ENCODE measurements at regions not wholly inside any gene's neighbourhood (a gene's known extent, or its start where the extent isn't known, plus 50 kb on each side); places are given as distances from the start of the nearest gene placed in this dataset.
"Not testable (repeated sequence)": the region's sequence is repeated elsewhere in the genome, so short reads cannot be mapped to it uniquely, and the experiment has no call there.

DNA sequence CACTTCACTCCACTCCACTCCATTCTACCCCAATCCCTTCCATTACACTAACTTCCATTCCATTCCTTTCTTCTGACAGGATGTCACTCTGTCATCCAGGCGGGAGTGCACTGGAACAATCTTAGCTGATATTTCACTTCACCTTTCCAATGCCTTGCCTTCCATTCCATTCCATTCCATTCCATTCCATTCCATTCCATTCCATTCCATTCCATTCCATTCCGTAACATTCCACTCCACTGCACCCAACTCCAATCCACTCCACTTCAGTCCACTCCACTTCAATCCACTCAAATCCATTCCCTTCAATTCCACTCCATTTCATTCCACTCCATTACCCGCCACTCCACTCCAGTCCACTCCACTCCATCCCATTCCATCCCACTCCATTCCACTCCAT is 1099.4 kb downstream of the TSPY10 start:
- H3K36me3 Mint-ChIP-seq: peaks cover 0 to 9% of the 10 kb centered on the region in 2 donors
- H3K4me3 Mint-ChIP-seq: no peak overlapping the region
- H3K4me1 Mint-ChIP-seq: no peaks in the 10 kb centered on the region
- no peak for DNase-seq
- ATAC-seq (ENCODE audit: low read depth in 2 of 2): no peak
- H3K27ac Mint-ChIP-seq: no peak overlapping the region
- H3K9me3 Mint-ChIP-seq: peaks cover 0 to 8% (median 6%) of the 10 kb centered on the region in 7 donors
- no peaks in the 10 kb centered on the region for H3K27me3 Mint-ChIP-seq

- not testable (repeated sequence) for DNase-seq; H3K27me3 Mint-ChIP-seq; ATAC-seq (ENCODE audit: low read depth in 2 of 2); H3K4me1 Mint-ChIP-seq; H3K4me3 Mint-ChIP-seq; H3K27ac Mint-ChIP-seq
- H3K36me3 Mint-ChIP-seq: peaks cover 0 to 20% of the 10 kb centered on the region in 2 donors
- peaks cover 0 to 33% (median 10%) of the 10 kb centered on the region in 7 donors for H3K9me3 Mint-ChIP-seq
Measured at GRCh38 chrY:10648813-10649212, 1121.1 kb downstream of the TSPY10 start.

DNA sequence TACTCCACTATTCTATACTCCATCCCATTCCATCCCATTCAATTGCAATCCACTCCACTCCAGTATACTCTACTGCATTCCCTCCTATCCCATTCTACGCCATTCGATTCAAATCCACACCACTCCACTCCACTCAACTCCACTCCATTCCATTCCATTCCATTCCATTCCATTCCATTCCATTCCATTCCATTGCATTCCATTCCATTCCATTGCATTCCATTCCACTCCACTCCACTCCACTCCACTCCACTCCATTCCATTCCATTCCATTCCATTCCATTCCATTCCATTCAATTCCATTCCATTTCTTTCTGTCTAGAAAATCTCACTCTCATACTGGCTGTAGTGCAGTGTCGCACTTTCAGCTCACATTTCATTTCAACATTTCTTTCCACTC is 1129.4 kb downstream of the TSPY10 start:
- H3K27me3 Mint-ChIP-seq; H3K4me1 Mint-ChIP-seq; H3K4me3 Mint-ChIP-seq; ATAC-seq (ENCODE audit: low read depth in 2 of 2); DNase-seq; H3K27ac Mint-ChIP-seq: not testable (repeated sequence)
- peaks cover 0 to 63% of the 10 kb centered on the region in 2 donors for H3K36me3 Mint-ChIP-seq
- peaks cover 6 to 59% (median 37%) of the 10 kb centered on the region in 7 donors for H3K9me3 Mint-ChIP-seq

- Mint-ChIP-seq H3K27me3 (no peaks in the 10 kb centered on the region), H3K9me3 (peaks cover 0 to 59% (median 11%) of the 10 kb centered on the region in 7 donors), H3K4me1 (no peaks in the 10 kb centered on the region), H3K4me3 (no peak overlapping the region), H3K36me3 (peaks cover 0 to 45% of the 10 kb centered on the region in 2 donors), H3K27ac (no peak overlapping the region)
- no peak for DNase-seq
- ATAC-seq (ENCODE audit: low read depth in 2 of 2): no peak
Measured at GRCh38 chrY:10666785-10667184, 1139.1 kb downstream of the TSPY10 start.

DNA sequence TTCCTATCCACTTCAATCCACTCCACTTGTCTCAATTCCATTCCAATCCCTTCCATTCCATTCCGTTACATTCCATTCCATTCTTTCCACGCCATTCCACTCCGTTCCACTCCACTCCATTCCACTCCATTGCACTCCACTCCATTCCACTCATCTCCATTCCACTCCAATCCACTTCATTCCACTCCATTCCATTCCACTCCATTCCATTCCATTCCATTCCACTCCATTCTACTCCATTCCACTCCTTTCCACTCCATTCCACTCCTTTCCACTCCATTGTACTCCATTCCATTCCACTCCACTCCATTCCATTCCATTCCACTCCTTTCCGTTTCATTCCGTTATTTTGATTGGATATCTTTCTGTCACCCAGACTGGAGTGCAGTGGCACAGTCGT is 1158.7 kb downstream of the TSPY10 start:
- H3K4me1 Mint-ChIP-seq: peaks cover 0 to 4% (median 0%) of the 10 kb centered on the region in 3 donors
- ATAC-seq (ENCODE audit: low read depth in 2 of 2) (no peak), DNase-seq (no peak)
- no peak overlapping the region for H3K4me3 Mint-ChIP-seq
- H3K27me3 Mint-ChIP-seq: no peaks in the 10 kb centered on the region
- no peak overlapping the region for H3K27ac Mint-ChIP-seq
- peaks cover 0 to 76% of the 10 kb centered on the region in 2 donors for H3K36me3 Mint-ChIP-seq
- H3K9me3 Mint-ChIP-seq: peaks cover 9 to 79% (median 27%) of the 10 kb centered on the region in 7 donors
